ENCODE measurements at regions not wholly inside any gene's neighbourhood (a gene's known extent, or its start where the extent isn't known, plus 50 kb on each side); places are given as distances from the start of the nearest gene placed in this dataset.

DNA sequence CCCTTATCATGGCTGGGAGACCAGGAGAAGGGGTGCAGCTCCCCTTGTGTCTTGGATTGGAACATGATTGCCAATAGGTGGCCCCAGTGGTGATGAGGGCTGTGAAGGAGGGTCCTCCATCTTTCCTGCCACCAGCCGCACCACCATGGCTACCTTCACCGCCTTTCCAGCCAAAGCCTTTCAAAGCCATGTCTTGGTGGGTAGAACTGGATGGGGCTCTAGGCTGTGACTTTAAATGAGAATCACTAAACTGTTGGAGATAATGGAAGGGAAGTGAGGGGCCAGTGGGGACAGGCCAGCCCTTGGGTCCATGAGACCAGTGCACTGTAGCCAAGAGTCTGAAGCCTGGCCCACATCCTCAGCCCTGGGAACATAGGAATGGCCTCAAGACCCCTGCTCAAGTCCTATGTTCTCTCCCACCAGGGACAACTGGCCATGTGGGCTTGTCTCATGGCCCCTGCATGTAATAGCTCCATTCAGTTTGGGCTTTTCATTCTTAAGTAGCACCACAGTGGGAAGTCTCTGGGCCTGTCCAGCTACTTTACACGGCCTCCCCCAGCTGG lies 345.7 kb downstream of the DYSF start:
- Histone ChIP-seq H3K4me1 (ENCODE audit: control insufficient read depth in 1 of 2, low read depth in 2 of 2) (peaks cover 9 to 39% of the 10 kb centered on the region in 2 donors), H3K27me3 (replicated peaks; ENCODE audit: insufficient read depth) (no peaks in the 10 kb centered on the region), H3K36me3 (no peaks in the 10 kb centered on the region), H3K27ac (no peak overlapping the region), H3K9me3 (no peaks in the 10 kb centered on the region), H3K4me3 (no peak overlapping the region)
- DNase-seq (ENCODE audit: low spot score) (no peak), ATAC-seq (ENCODE audit: insufficient number of reproducible peaks, low FRiP score, low read depth) (no peak)
- TF ChIP-seq, protein P1, sequence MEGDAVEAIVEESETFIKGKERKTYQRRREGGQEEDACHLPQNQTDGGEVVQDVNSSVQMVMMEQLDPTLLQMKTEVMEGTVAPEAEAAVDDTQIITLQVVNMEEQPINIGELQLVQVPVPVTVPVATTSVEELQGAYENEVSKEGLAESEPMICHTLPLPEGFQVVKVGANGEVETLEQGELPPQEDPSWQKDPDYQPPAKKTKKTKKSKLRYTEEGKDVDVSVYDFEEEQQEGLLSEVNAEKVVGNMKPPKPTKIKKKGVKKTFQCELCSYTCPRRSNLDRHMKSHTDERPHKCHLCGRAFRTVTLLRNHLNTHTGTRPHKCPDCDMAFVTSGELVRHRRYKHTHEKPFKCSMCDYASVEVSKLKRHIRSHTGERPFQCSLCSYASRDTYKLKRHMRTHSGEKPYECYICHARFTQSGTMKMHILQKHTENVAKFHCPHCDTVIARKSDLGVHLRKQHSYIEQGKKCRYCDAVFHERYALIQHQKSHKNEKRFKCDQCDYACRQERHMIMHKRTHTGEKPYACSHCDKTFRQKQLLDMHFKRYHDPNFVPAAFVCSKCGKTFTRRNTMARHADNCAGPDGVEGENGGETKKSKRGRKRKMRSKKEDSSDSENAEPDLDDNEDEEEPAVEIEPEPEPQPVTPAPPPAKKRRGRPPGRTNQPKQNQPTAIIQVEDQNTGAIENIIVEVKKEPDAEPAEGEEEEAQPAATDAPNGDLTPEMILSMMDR (IDR thresholded peaks at IDR 0.05) = no peak

DNA sequence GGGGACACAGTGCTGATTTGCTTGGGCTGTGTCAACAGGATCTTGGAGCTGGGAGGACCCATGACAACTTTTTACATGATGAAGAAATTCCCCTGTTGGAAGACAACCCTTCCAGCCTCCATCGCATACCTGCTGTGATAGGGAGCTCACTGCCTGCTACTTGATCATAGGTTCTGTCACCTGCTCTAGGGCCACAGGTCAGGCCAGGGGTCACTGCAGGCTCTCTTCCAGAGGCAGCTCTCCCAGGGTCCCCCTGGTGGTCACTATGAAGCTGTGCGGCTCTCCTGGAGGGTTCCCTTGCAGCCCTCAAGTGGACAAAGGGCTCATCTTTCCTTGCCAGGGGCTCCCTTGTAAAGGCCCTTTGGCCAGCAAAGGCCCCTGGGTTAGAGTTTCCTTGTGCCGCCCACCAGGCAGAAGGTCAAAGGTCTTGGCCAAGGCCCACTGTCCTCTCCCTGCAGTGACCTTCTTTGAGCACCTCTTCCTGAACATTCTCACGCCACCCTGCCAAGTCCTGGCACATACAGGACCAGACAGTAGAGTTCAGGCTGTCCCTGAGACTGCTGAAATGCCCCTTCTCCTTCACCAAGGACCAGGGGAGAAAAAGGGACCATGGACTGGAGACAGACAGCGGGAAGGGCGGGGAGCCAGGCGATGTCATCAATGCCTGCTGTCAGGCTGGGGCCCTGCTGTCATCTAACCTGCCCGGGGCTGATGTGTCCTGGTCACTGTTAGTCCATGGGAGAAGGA lies 345.1 kb downstream of the DYSF start:
- TF ChIP-seq, protein P1 (IDR thresholded peaks at IDR 0.05) = peak; percentile 88
- no peak for ATAC-seq (ENCODE audit: insufficient number of reproducible peaks, low FRiP score, low read depth)
- no peak for DNase-seq (ENCODE audit: low spot score)

DNA sequence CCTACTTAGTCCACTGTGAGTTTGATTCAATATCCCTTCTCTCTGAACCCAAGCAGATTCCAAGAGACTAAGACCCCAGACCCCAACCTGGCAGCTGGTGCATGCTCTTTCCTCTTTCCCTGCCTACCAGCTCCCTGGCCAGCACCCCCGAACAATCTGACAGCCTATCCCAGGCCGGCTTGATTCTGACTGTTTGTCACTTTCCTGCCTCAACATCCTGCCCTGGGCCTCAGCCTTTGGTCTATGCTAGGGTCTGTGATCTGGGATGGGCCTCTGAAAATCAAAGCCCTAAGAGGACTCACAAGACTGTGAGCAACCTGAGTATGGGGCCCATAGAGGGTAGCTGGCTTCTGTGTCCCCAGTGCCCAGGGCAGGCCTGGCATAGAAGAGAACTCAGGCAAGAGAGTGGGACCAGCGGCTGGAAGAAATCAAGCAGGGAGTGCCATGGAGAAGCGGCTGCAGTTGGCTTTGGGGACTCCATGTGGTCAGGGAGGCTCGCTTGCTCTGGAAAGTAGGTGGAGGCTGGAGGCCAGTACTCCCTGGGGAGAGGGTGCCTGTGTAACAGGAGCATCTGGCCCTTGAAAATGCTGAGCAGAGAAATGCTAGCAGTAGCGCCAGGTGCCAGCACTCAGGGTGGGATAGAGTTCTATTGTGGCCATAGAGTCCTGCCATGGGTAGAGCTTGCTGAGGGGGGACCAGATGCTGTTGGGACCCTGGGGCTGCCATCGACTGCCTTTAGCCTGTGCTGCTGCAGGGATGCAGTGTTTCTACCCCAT lies 343.9 kb downstream of the DYSF start:
- Histone ChIP-seq H3K27ac (no peak overlapping the region), H3K4me3 (no peak overlapping the region), H3K4me1 (ENCODE audit: control insufficient read depth in 1 of 2, low read depth in 2 of 2) (peaks cover 9 to 41% of the 10 kb centered on the region in 2 donors), H3K27me3 (replicated peaks; ENCODE audit: insufficient read depth) (no peaks in the 10 kb centered on the region), H3K36me3 (no peaks in the 10 kb centered on the region), H3K9me3 (no peaks in the 10 kb centered on the region)
- TF ChIP-seq, protein P1 (IDR thresholded peaks at IDR 0.05) = no peak
- ATAC-seq (ENCODE audit: insufficient number of reproducible peaks, low FRiP score, low read depth) = no peak
- no peak for DNase-seq (ENCODE audit: low spot score)

More for the DNA sequence above, 345.1 kb downstream of the DYSF start:
- Histone ChIP-seq H3K4me1 (ENCODE audit: control insufficient read depth in 1 of 2, low read depth in 2 of 2) (peaks cover 9 to 42% of the 10 kb centered on the region in 2 donors), H3K9me3 (no peaks in the 10 kb centered on the region), H3K27me3 (replicated peaks; ENCODE audit: insufficient read depth) (no peaks in the 10 kb centered on the region), H3K36me3 (no peaks in the 10 kb centered on the region), H3K27ac (no peak overlapping the region), H3K4me3 (no peak overlapping the region)

DNA sequence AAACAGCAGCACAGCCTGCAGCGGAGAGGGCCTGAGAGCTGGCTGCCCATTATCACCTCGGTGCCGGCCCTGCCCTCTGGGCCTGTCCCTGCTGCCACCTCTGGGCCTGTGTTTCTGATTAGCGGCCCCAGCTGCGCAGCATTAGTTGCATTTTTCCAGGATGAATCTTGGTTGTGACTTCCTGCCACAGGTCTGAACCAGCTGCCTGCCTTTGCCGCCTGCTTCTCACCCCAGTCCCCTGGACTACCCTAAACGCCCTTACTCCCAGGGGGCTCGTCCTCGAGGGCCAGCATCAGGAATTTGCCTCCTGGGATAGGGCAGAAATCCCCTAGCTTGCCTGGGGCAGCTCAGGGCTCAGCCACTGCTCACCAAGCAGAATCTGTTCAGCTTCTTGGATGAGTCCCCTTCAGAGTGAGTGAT lies 342.8 kb downstream of the DYSF start:
- DNase-seq (ENCODE audit: low spot score) = no peak
- peak overlapping the region in 1 of 2 donors; percentile 60 for H3K27ac ChIP-seq
- no peaks in the 10 kb centered on the region for H3K27me3 ChIP-seq (replicated peaks; ENCODE audit: insufficient read depth)
- TF ChIP-seq, protein P1 (IDR thresholded peaks at IDR 0.05) = no peak
- H3K4me3 ChIP-seq = no peak overlapping the region
- H3K4me1 ChIP-seq (ENCODE audit: control insufficient read depth in 1 of 2, low read depth in 2 of 2) = peaks cover 9 to 34% of the 10 kb centered on the region in 2 donors
- no peak for ATAC-seq (ENCODE audit: insufficient number of reproducible peaks, low FRiP score, low read depth)
- no peaks in the 10 kb centered on the region for H3K9me3 ChIP-seq
- H3K36me3 ChIP-seq = no peaks in the 10 kb centered on the region

DNA sequence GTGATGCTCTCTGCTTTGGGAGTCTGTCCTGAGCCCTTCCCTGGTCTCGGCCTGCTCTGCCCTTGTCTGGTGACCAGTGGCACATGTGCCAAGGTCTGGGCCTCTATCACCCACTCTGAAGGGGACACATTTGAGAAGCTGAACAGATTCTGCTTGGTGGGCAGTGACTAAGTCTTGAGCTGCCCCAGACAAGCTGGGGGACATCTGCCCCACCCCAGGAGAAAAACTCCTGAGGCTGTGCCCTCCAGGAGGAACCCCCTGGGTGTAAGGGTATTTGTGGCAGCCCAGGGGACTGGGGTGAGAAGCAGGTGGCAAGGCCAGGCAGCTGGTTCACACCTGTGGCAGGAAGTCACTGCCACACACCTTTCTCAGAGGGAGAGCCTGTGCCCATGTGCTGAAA lies 342.1 kb downstream of the DYSF start:
- no peaks in the 10 kb centered on the region for H3K36me3 ChIP-seq
- H3K4me3 ChIP-seq = no peak overlapping the region
- no peaks in the 10 kb centered on the region for H3K27me3 ChIP-seq (replicated peaks; ENCODE audit: insufficient read depth)
- no peaks in the 10 kb centered on the region for H3K9me3 ChIP-seq
- H3K27ac ChIP-seq = peak overlapping the region in 1 of 2 donors; percentile 60
- DNase-seq (ENCODE audit: low spot score) = no peak
- no peak for ATAC-seq (ENCODE audit: insufficient number of reproducible peaks, low FRiP score, low read depth)
- H3K4me1 ChIP-seq (ENCODE audit: control insufficient read depth in 1 of 2, low read depth in 2 of 2) = peaks cover 9 to 34% of the 10 kb centered on the region in 2 donors
- TF ChIP-seq, protein P1 (IDR thresholded peaks at IDR 0.05) = no peak

Data from thoracic aorta (tissue), 2 donors.